RKO (cell line): ENCODE measurements at regions not wholly inside any gene's neighbourhood (a gene's known extent, or its start where the extent isn't known, plus 50 kb on each side); places are given as distances from the start of the nearest gene placed in this dataset.

Experiments
- DNase-seq: peaks from one replicate; pipeline ENCODE4 v3.0.0-alpha.2; 2016; ENCODE audit warnings: low spot score

DNA sequence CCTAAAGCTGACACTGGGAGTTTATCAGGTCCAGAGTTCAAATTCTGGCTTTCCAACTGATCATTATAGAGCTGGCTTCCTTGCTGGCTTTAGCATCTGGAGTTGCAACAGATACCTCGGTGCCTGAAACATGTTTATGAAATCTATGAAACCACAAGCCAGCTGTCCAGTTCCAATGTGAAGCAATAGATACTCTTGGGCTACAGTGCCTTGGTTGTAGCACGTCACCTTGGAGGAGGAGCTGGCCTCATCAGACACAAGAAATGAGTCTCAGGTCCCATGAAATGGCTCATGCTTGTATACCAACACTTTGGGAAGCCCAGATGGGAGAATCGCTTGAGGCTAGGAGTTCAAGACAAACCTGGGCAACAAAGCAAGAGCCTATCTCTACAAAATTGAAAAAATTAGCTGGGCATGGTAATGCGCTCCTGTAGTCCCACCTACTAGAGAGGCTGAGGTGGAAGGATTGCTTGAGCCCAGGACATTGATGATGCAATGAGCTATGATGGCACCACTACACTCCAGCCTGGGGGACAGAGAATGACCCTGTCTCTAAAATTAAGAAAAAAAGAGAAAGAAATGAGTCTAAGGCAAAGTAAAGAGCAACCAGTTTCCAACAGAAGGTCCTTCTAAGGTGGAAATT, 132.5 kb upstream of the ZNF648 start:
- DNase-seq = no peak

DNA sequence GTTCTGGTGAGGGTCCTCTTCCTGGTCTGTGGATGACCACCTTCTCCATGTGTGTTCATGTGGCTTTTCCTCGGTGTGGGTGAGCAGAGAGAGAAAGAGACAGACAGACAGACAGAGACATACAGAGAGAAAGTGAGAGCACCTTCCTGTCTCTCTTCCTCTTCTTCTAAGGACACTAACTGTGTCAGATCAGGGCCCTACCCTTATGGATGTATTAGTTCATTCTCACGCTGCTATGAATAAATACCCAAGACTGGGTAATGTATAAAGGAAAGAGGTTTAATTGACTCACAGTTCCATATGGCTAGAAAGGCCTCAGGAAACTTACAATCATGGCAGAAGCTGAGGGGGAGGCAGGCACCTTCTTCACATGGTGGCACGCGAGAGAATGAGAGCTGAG, 131.5 kb upstream of the ZNF648 start:
- DNase-seq = no peak

DNA sequence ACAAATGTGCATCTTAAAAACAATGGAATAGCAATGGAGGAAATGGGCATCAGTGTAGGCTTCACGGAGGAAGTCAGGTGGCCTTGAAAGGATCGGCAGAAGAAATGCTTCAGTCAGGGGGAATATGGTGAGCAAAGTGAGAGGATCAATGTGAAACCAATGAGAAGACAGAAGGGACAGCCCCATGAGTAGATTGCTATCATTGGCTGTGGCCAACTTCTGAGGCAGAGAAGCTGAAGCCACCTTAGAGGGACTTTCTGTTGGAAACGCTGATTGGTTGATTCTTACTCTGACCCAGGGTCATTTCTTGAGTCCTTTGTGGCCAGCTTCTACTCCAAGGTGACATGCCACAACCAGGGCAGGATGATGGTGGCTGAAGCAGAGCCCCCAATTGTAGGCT, 130.7 kb upstream of the ZNF648 start:
- DNase-seq = no peak

DNA sequence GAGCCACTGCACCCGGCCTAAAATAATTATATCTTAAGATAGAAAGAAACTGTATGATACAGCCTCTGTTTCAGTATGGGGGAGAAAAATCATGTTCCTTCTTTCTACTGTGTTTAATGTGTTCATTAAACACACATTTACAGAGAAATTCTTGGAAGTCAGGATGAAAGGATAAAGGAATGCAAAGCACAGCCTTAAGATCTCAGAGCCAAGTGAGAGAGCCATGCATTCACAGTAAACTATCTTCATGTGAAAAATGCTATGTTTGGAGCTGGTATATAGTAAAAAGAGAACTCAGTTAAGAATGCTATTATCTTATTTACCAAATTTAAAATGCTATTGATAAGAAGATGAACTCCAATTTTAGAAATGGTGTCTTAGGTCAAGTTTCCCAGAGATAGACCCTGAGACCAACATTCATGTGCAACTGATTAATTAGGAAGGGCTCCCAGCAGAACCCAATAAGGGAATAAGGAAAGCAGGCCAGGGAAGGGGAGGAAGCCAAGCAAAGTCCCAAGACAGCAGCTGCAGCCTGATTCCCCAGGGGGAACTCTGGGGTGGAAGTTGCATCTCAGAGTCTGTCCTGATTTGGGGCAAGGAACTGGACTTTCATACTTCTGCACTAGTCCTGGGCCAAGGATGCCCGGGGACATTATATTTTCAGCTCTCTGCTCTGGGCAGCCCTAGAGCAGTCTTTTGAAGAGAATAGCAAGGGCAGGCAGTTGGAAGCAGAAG, 130.0 kb upstream of the ZNF648 start:
- DNase-seq = no peak

DNA sequence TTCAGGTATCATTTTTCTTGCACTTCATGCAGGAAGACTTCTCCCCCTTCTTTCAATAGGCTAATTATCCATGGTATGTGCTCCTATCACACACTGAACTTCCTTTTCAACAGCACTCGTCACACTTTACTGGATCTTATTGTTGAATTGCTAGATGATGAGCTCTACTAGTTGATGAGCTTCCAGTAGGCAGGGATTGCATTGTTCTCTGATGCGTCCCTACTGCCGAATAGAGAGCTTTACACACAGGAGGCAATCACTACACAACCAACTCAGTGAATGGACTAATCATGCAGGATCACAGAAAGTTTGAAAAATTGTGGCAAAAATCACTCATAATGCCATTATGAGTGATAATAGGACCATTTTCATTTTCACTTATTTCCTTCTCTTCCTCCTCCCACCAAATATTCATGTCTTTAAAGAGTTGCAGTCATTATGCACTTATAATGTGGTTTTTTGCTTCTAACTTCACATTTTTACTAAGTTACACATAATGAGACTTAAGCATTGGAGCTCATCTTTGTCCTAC, 128.1 kb upstream of the ZNF648 start:
- DNase-seq = no peak

DNA sequence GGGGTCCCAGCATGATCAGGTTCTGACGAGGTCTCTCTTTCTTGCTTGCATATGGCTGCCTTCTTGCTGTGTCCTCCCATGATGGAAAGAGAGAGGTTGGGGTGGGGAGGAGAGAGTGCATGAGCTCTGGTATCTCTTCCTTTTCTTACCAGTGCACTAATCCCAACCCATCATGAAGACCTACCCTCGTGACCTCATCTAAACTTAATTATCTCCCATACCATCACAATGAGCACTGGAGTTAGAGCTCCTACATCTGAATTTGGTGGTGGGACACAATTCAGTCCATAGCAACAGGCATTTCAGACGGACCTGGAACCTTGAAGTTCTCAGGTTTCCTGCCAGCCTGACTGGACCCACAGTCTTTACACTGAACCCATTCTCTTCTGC, 125.2 kb upstream of the ZNF648 start:
- DNase-seq = no peak

DNA sequence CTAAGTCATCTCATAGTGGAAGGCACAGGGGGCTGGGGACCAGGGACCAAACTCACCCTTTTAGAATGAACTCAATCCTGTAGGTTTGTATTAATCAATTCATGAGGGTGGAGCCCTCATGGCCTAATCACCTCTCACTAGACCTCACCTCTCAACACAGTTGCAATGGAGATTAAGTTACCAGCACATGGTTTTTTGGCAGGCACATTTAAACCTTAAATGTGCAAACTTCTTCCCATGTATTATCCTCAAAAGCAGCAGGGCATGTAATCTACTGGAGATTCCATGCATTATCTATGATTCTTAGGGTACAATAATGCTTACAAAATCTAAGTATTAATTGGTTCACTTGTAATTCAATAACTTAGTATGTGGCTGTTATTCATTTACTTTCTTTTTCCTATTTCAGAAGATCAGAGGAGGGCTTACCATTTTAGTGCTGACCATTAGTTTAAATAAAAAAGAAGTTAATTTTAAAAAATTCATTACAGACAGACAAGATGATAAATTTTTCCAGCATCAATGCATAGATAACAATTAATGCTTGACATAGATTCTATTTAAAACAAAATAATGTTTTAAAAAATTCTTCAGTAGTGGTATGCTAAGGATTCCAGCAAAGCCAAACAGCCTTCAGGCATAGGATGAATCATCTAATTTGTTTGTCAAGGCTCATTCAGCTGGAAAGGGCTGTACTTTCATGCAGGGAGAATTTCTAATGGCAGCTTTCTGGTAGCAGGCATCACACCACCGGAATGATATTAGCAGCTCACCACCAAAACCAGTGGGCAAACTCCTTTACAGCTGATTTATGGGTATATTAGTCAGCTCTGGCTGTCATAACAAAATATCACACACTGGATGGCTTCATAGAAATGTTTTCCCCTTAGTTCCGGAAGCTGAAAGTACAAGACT, 124.6 kb upstream of the ZNF648 start:
- DNase-seq = peak; percentile 29

DNA sequence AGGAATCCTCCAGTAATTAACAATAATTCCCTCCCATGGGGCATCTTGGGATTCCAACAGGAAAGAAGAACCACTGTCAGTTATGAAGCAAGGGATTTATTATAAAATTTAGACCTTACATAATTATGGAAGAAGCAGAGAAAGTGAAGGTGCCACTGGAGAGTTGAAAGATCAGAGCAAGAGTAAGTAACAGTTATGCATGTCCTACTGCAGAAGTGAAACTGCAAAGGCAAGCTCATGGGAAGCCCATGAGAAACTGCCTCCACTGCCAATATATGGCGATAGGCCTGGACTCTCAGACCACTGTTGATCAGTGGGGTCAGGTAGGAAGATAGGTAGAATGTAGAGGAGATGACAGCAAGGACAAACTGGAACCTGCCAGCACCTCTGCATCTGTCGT, 123.6 kb upstream of the ZNF648 start:
- no peak for DNase-seq

DNA sequence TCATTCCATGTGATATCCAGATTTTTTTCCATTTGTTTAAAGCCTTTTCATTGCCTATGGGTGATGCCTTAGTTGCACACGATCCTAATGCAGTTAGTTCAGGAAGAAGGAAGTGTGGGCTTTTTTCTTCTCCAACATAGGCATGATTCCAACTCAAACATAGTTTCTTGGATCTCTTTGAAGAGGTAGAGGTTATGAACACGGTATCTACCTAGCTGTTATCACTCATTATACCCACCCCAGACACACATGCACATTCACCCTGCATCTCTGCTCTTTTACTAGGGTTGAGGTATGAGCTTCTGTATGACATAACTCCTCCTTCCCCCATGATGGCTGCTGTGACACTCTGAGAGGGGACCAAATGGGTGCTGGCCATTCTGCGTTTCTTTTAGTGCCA, 122.1 kb upstream of the ZNF648 start:
- no peak for DNase-seq

DNA sequence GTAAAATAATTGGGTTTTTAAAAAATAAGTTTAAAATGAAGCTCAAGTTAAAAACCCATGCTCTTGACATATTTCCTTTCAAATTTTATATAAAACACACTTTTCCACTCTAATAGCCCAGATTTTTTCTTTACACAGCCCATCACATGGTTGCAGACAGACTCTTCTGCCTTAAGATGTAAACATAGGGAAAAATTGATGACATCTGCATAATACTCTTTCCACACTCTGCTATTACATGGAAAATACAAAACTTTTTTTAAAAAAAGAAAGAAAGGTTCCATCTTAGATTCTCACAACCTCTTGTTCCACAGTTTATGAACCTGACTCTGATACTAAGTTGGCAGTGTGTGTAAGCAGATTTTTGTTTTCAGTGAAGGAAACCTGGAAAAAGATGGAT, 120.8 kb upstream of the ZNF648 start:
- DNase-seq = no peak

DNA sequence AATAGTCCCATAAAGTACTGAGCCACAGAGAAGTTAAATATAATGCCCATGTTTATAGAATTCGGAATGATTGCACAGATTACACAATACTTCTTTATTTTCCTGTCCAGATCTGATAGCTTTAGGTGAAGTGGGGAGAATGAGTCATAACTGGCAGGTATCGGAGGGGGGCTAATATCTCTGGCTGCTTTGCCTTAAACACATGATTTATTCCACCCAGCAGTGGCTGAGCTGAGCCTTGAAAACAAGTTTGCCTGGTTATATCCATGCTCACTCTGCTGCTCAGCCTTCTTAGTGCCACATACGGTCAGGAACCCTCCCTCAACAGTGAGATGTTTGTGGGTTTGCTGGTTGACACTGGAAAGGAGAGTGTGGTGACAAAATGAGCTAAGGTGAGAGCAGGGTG, 119.7 kb upstream of the ZNF648 start:
- no peak for DNase-seq

DNA sequence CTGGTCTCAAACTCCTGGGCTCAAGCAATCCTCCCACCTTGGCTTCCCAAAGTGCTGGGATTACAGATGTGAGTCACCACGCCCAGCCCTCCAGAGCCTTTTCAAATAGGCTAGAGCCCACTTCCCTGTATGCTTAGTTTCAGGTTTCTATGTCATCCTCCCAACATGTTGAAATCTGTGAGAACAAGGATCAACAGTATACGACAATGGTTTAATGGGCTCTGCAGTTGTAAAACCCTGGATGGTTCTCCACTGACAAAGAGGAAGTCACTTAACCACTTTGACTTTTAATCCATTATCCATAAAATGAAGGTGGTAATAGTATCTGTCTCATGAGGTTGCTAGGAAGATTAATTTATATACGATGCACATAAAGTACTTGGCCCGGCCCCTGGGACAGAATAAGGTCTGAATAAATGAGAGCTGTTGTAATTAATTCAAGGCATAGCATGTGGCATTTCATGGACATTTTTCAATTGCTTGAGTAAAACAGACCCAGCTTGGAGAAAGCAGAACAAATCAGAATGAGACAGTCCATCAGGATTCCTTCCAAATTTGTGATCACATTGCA, 113.9 kb upstream of the ZNF648 start:
- DNase-seq = no peak

DNA sequence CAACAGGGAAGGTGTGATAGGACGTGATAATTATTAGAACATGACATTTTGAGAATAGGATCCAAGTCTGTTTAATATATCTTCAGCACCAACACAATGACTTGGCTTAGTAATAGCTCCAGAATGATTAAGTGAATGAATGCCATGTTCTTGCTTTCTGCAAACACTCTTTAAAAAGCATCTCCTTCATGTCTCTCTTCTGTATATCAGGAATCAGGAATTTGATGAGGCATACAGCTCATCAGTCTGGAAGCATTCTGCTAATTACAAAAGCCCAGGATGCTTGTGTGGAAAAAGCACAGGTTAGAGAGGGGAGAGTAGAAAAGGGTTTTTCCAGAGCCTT, 113.0 kb upstream of the ZNF648 start:
- no peak for DNase-seq

DNA sequence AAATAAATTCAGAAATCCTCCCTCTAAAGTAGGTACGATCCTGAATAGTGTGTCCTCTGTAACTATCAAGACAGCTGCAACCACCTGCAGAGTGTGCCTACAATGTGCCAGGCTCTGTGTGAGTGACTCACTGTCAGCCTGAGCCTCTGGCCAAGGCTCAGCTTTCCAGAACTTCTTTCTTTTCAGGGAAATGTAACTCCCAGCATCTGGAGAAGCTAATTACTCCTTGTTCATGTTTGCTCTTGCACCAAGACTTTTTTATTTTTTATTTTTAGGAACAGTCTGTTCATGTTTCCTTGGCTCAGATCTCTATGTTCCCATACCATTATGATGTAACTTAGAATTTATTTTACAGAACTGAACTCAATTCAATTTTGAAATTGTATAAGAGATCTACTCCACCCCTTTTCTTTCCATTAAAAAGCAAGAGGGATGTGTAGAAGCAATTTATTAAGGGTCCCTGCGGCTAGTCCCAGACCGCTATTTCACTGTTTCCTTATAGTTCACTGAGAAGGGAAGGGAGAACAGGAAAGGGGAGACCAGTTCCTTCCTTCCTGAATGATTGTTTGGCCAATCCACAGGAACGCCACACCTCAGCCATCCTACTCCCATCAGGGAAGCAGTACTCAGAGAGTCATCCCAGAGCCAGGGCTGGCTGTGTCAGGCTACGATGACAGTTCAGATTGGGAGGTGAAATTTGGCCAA, 112.4 kb upstream of the ZNF648 start:
- DNase-seq = no peak

DNA sequence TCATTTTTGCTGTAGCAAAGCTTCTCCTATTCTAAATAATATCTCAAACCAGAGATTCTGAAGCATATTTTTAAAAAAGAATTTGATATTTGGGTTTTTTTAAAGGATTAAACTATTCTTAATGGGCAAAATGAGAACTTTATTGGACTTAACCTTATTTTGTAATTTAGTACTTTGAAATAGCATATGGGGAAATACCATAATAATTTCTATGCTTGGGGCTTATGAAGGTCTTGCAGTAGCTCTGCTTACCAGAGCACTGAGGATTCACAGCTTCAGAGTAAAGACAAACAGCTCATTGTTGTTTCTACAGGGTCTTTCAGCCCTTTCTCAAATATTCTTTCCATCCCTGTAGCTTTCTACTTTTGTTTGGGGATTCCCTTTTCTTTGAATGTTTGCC, 111.2 kb upstream of the ZNF648 start:
- no peak for DNase-seq

DNA sequence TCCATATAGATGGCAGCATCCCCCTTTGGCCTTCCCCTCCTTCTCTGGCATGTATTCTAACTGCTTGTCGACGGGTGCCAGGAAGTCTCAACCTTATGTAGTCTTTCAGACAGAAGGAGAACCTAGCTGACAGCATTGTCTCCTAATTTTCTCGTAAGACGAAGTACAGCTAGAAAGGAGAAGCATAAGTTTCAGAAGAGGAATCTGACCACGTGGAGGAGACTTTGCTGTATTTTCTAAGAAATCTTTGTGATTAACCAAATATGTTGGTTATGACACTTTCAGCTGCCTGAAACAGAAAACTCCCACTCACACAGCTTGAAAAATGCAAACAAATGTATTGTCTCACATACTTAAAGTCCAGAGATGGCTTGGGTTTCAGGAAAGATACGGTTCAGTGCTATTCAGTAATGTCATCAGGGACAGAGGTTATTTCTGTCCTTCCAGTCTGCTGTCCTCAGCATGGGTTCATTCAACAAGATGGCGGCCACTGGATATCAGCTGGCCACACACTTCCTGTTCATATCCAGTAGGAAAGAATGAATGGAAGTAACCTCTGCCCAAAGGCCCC, 109.5 kb upstream of the ZNF648 start:
- DNase-seq = no peak

DNA sequence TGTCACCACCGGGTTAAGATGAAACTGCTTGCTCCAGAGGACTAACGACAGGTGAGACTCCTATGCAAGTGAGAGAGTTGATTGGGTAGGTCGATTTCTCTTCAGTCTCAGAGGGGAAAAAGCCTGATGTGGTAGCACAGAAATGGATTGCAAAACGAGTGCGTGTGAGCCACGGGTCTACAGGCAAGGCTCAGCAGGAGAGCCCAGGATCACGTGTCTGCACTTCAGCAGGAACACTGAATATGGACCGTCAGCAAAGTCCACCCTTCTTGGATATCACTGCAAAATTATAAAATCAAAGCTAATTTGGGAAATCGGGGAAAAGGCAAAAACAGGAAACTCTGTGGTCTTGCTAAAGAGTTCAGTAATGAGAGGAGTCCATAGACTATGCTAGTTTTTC, 107.7 kb upstream of the ZNF648 start:
- no peak for DNase-seq

DNA sequence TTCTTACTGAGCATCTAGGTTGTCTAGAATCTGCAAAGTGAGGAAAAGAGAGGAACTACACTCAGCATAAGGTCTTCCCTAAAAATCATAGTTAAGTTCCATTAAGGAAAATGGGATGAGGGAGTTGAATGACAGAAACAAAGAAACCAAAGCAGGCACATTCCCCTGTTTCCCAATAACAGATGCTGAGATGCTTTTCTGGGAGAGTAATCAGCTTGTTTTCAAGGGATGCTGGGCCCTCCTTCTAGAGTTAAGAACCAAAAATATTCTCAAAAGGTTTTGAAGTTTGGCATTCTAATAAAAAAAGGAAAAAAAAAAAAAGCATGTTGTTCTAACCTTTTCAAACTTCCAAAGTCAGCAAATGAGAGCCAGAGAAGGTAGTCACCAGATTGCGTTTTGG, 105.2 kb upstream of the ZNF648 start:
- no peak for DNase-seq

DNA sequence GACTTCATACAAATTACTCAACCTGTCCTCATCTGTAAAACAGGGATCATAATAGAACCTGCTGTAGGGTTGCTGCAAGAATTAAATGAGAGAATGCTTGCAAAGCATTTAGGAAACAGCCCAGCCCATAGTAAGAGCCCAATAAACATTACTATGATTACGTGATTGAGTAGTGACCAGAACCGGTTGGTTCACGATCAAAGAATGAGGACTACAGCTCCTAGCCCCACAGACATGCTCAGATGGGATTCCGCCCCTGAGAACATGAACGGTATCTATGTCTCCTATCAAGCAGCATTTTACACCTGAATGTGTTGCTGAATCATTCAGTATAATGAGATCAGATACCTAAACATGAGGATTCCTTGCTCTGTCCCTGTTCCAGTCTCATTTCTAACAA, 104.8 kb upstream of the ZNF648 start:
- no peak for DNase-seq

DNA sequence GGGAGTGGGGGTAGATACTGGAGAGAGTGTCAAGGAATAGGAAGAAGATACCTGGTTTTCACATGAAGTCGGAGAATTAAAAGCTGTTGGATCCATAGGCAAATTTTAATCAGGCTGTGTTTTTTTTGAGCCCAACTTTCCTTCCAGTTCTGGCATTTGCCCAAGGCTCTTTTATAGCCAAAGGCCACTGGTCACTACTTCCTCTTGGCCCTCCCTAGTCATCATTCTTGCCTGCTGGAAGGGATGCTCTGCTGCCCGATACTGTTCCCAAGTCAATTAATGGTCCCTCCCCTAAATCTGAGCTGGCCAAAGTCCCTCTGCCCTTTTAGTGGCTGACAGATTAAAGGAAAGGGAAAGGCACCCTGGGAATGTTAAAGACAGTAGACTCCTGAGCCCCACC, 102.8 kb upstream of the ZNF648 start:
- no peak for DNase-seq

DNA sequence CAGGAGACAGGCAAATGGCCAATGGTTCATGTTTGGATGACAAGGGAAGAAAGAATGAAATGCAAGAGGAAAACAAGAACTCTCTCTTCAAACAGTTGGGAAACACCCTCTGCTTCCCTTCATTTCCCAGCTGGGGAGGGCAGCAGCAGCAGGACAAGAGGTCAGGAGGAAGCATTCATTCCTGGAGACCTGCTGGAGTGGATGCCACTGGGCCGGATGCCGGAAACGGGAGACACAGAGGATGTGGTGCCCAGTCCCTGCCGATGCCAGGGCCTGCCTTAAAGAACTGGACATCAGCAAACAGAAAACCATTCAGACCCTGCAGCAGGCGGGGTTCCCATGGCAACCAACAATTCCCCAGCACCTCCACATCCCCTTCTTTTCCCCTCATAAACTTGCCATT, 102.3 kb upstream of the ZNF648 start:
- DNase-seq = no peak

DNA sequence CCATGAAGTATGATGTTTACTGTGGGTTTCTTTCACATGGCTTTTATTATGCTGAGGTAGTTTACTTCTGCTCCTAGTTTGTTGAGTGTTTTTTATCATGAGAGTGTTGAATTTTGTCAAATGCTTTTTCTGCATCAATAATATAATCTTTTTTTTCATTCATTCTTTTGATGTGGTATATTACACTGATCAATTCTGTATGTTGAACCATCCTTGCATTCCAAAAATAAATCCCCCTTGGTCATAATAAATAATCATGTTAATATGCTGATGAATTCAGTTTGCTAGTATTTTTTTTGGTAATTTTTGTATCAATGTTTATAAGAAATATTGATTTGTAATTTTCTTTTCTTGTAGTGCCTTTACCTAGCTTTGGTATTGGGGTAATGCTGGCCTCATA, 97.9 kb upstream of the ZNF648 start:
- DNase-seq = no peak
